GM12892 (cell line): ENCODE measurements at regions not wholly inside any gene's neighbourhood (a gene's known extent, or its start where the extent isn't known, plus 50 kb on each side); places are given as distances from the start of the nearest gene placed in this dataset.

Experiments used
- POLR2A ChIP-seq: IDR thresholded peaks from 2 replicates; pipeline ENCODE4 v1.6.1; 2011; ENCODE audit warnings: low read depth, low read length, control low read depth
- POLR2AphosphoS5 ChIP-seq: IDR thresholded peaks from 2 replicates; pipeline ENCODE4 v1.6.1; 2011; ENCODE audit warnings: low read depth, low read length, control low read depth
- TAF1 ChIP-seq: IDR thresholded peaks from 2 replicates; pipeline ENCODE4 v1.6.1; 2011; ENCODE audit warnings: low read depth, mild to moderate bottlenecking, control low read depth, low read length, borderline replicate concordance

DNA sequence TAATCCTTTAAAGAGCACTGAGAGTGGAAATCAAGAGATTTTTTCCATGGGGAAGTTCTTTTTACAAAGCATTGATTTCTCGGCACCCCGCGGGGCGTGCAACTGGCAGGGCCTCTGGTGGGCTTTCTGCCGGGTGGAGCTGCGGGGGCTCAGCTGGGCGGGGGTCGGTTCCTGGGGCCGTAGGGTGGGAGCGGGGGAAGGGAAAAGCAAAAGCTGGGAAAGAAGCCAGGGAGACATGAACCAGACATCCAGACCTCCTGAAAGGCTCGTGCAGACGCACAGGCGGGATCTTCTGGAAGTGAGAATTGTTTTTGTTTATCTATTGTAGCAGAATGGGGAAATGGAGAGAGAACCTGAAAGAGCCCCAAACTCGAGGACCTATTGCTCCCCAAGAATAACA, 235.2 kb downstream of the FAM72C start:
- TF ChIP-seq TAF1 (no peak), POLR2AphosphoS5 (no peak), POLR2A (no peak)
